K562 (cell line): ENCODE measurements at regions not wholly inside any gene's neighbourhood (a gene's known extent, or its start where the extent isn't known, plus 50 kb on each side); places are given as distances from the start of the nearest gene placed in this dataset.

Experiments used
- ATAC-seq: fragments of 200-7000 bp; cut with Tn5 transposase; 3 replicates; pipeline ENCODE4 v1.9.1; 2020; ENCODE audit warnings: moderate library complexity
- BruUV-seq: library from RNA; stranded (reverse); fragments of 400-500 nt; replicated peaks from 2 replicates; lab custom pipeline; 2021; lab: Mats Ljungman, UMichigan
- CTCF ChIA-PET: fragments of 300-600 bp; formaldehyde crosslinking; extraction: SDS; loops from one replicate; lab custom pipeline; 2021; ENCODE audit warnings: low intra/inter-chr PET ratio; lab: Yijun Ruan, JAX
- POLR2A ChIA-PET: fragments of 300-600, 350-650 bp; sonication (Branson Sonifier 250); formaldehyde crosslinking; extraction: SDS; loops from one replicate; lab custom pipeline; 2021; ENCODE audit warnings: antibody characterized with exemption, inconsistent platforms; lab: Yijun Ruan, JAX
- DNase-seq, 4 experiments: peaks; one replicate each; pipeline versions ENCODE4 v3.0.0 to v3.0.0-alpha.2; 2011 to 2018; ENCODE audit warnings: low spot score in 3 of 4, mixed read lengths in 3 of 4; ENCODE audit errors: extremely low read depth in 1 of 4
- FAIRE-seq: peaks from 2 replicates; lab custom pipeline; 2011; peaks lifted over from hg19 to GRCh38; lab: Jason Lieb, UNC
- H2AFZ ChIP-seq: 2 replicates; pipeline ENCODE4 v1.6.0; 2011; ENCODE audit warnings: low read depth, low read length, control low read depth, inconsistent platforms
- H3K27ac ChIP-seq: fragments of 200-600 bp; 3 replicates; pipeline ENCODE4 v1.8.0; 2011; ENCODE audit warnings: low read depth, mild to moderate bottlenecking, control low read depth, inconsistent platforms, low read length, moderate library complexity, mixed read lengths; ENCODE audit errors: extremely low read depth
- H3K27me3 ChIP-seq, 2 experiments: fragments of 300-600 bp in 1 of 2; 2 replicates in 1 of 2; 3 replicates in 1 of 2; pipeline versions ENCODE4 v1.6.0 to v1.8.0; 2011; ENCODE audit warnings: inconsistent platforms in 2 of 2, low read length in 2 of 2, mild to moderate bottlenecking in 1 of 2, mixed read lengths in 1 of 2, moderate library complexity in 1 of 2; ENCODE audit not compliant: control insufficient read depth in 2 of 2, insufficient read depth in 2 of 2
- H3K36me3 ChIP-seq: fragments of 300-600 bp; 3 replicates; pipeline ENCODE4 v1.8.0; 2011; ENCODE audit warnings: mild to moderate bottlenecking, low read length, inconsistent platforms; ENCODE audit not compliant: control insufficient read depth, insufficient read depth
- H3K4me1 ChIP-seq, 2 experiments: fragments of 200-600 bp in 1 of 2; replicated peaks in 1 of 2; 2 replicates in 1 of 2; 3 replicates in 1 of 2; pipeline versions ENCODE4 v1.5.1 to v1.8.0; 2011; ENCODE audit warnings: inconsistent platforms in 2 of 2, low read length in 2 of 2, mild to moderate bottlenecking in 1 of 2, mixed read lengths in 1 of 2, moderate library complexity in 1 of 2; ENCODE audit not compliant: control insufficient read depth in 2 of 2, insufficient read depth in 2 of 2
- H3K4me2 ChIP-seq: 2 replicates; pipeline ENCODE4 v1.6.1; 2011; ENCODE audit warnings: low read length, control low read depth, inconsistent platforms, mixed read lengths; ENCODE audit not compliant: insufficient read depth
- H3K4me3 ChIP-seq: fragments of 200-600 bp; sonication (generic), shearing (Covaris generic); 2 replicates; pipeline ENCODE4 v1.5.1; 2016; ENCODE audit warnings: control low read depth, inconsistent platforms
- H3K79me2 ChIP-seq: fragments of 200-600 bp; 3 replicates; pipeline ENCODE4 v1.8.0; 2011; ENCODE audit warnings: low read length, inconsistent platforms; ENCODE audit not compliant: control insufficient read depth, insufficient read depth
- H3K9ac ChIP-seq, 2 experiments: 2 replicates each; pipeline versions ENCODE4 v1.6.0 to v1.6.1; 2011; ENCODE audit warnings: low read depth in 2 of 2, low read length in 2 of 2, control low read depth in 1 of 2, inconsistent platforms in 1 of 2, mild to moderate bottlenecking in 1 of 2, mixed read lengths in 1 of 2; ENCODE audit not compliant: insufficient read depth in 1 of 2
- H3K9me1 ChIP-seq: one replicate; pipeline ENCODE4 v1.6.0; 2011; ENCODE audit warnings: inconsistent platforms, mild to moderate bottlenecking, low read length, moderate library complexity; ENCODE audit not compliant: control insufficient read depth, insufficient read depth
- H3K9me3 ChIP-seq: replicated peaks from 2 replicates; pipeline ENCODE4 v1.5.1; 2011; ENCODE audit warnings: low read depth, low read length, inconsistent platforms; ENCODE audit not compliant: control insufficient read depth, insufficient read depth
- H4K20me1 ChIP-seq: replicated peaks from 2 replicates; pipeline ENCODE4 v1.6.1; 2011; ENCODE audit warnings: low read length, inconsistent platforms, mixed read lengths; ENCODE audit not compliant: control insufficient read depth, insufficient read depth
- ARID4B ChIP-seq: sonication (generic); formaldehyde crosslinking; IDR thresholded peaks from 2 replicates; pipeline ENCODE4 v1.8.0; 2022; ENCODE audit warnings: mild to moderate bottlenecking, missing genetic modification reagents
- ATF4 ChIP-seq: fragments of 450-650 bp; formaldehyde crosslinking; IDR thresholded peaks from 2 replicates; pipeline ENCODE4 v1.4.0; 2022; ENCODE audit warnings: mild to moderate bottlenecking, moderate library complexity
- BRF1 ChIP-seq: IDR thresholded peaks from 3 replicates; pipeline ENCODE4 v1.6.1; 2011; ENCODE audit warnings: borderline replicate concordance, mild to moderate bottlenecking; ENCODE audit not compliant: insufficient read length; ENCODE audit errors: extremely low read depth
- CBX5 ChIP-seq: IDR thresholded peaks from 2 replicates; pipeline ENCODE4 v1.6.1; 2014; ENCODE audit warnings: low read depth, borderline replicate concordance
- CREB3 ChIP-seq: fragments of 450-650 bp; conservative IDR thresholded peaks from 2 replicates; pipeline ENCODE4 v1.6.1; 2016; ENCODE audit warnings: missing genetic modification characterization, low read depth, mild to moderate bottlenecking, missing compliant biosample characterization, moderate library complexity
- DLX4 ChIP-seq: fragments of 250-450 bp; sonication (Bioruptor Pico); IDR thresholded peaks from 2 replicates; pipeline ENCODE4 v1.6.1; 2021; ENCODE audit warnings: mild to moderate bottlenecking
- ETS1 ChIP-seq: conservative IDR thresholded peaks from 2 replicates; pipeline ENCODE4 v1.6.1; 2011; ENCODE audit warnings: low read depth, mild to moderate bottlenecking, low read length; ENCODE audit not compliant: control insufficient read depth
- FOXA3 ChIP-seq, 2 experiments: fragments of 450-650 bp in 1 of 2; sonication (generic) in 1 of 2; formaldehyde crosslinking; IDR thresholded peaks in 1 of 2; conservative IDR thresholded peaks in 1 of 2; 2 replicates each; pipeline versions ENCODE4 v1.4.0 to v1.8.0; 2020 to 2022; ENCODE audit warnings: mild to moderate bottlenecking in 2 of 2, missing genetic modification reagents in 1 of 2
- SMAD4 ChIP-seq: fragments of 250-450 bp; sonication (Bioruptor Pico); conservative IDR thresholded peaks from 2 replicates; pipeline ENCODE4 v1.8.0; 2021; ENCODE audit warnings: inconsistent platforms, mild to moderate bottlenecking, moderate library complexity
- WGBS: fragments of 100-300 bp; shearing (Covaris generic); methylation state at CpG from one replicate; pipeline ENCODE4 v1.1.6; 2016; ENCODE audit warnings: low coverage, mixed read lengths; ENCODE audit not compliant: insufficient coverage; ENCODE audit errors: missing lambda C conversion rate; 5-methylcytosine and 5-hydroxymethylcytosine counted together
- in situ Hi-C: fragments of 300-500 bp; cut with MboI; formaldehyde crosslinking; loops from 4 replicates; pipeline ENCODE4 v1.15.0; 2018; ENCODE audit warnings: inconsistent platforms, mixed read lengths
- intact Hi-C: fragments of 100-400 bp; cut with micrococcal nuclease; formaldehyde crosslinking; loops from 2 replicates; pipeline ENCODE4 v1.14.2; 2022

GRCh38 chr2:194155431-194155830, 1501.6 kb upstream of the SLC39A10 start:
- POLR2A ChIA-PET = no interaction called here
- no peak for ATAC-seq
- Histone ChIP-seq H3K4me2 (no peak overlapping the region), H2AFZ (no peak overlapping the region), H4K20me1 (no peaks in the 10 kb centered on the region), H3K27me3 (no peaks in the 10 kb centered on the region), H3K36me3 (no peaks in the 10 kb centered on the region), H3K9ac (no peak overlapping the region)
- no peak for DNase-seq
- 0% methylated on average over 4 of the region's 4 CpGs for WGBS
- no TSS peak for BruUV-seq
- CTCF ChIA-PET = no interaction called here
- TF ChIP-seq CREB3 (tag) = no peak
- no peak for TF ChIP-seq BRF1
- TF ChIP-seq ETS1 = no peak
- no peak for TF ChIP-seq FOXA3 (CRISPR knock-in tag; conservative IDR thresholded peaks at IDR 0.05 in 1 of 2, IDR thresholded peaks at IDR 0.05 in 1 of 2)
- no peak for TF ChIP-seq SMAD4 (CRISPR knock-in tag)
- TF ChIP-seq ATF4 (CRISPR knock-in tag) = no peak
- TF ChIP-seq CBX5 = no peak
- no peak for TF ChIP-seq DLX4 (CRISPR knock-in tag)
- no peak for TF ChIP-seq ARID4B (CRISPR knock-in tag)
- TF ChIP-seq, all 486 proteins: peak for 0
- H3K4me3 ChIP-seq = no peak overlapping the region
- H3K27ac ChIP-seq = no peak overlapping the region
- no peak for FAIRE-seq
- in situ Hi-C loops (no loop called here), intact Hi-C loops (no loop called here)
- no peaks in the 10 kb centered on the region for H3K4me1 ChIP-seq
- no peaks in the 10 kb centered on the region for H3K79me2 ChIP-seq
- no peaks in the 10 kb centered on the region for H3K9me1 ChIP-seq
- no peaks in the 10 kb centered on the region; the same call in 1 of the 2 replicates for H3K9me3 ChIP-seq
